ENCODE measurements at regions not wholly inside any gene's neighbourhood (a gene's known extent, or its start where the extent isn't known, plus 50 kb on each side); places are given as distances from the start of the nearest gene placed in this dataset.

DNA sequence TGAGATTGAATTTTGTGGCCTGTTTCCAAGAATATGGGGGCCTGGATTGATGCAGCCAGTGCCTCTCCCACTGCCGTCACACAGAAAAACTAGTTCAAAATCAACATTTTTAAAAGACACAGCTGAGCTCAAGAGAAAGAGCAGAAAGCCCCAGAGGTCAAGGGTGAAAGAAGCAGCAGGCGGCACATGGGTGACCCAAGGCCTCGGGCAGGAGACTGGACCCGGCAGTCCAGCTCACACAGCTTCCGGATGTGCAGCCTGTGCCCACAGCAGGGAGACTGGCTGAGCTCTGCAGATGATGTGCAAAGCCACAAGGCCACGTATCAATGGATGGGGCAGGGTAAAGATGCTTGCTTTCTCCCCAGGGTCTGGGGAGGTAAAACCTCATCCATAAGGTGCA lies 50.4 kb upstream of the RNF32 start:
- Histone ChIP-seq H3K4me1 (ENCODE audit: control insufficient read depth in 1 of 2, insufficient read depth in 2 of 2, low read length in 2 of 2) (no peaks in the 10 kb centered on the region), H3K9me3 (ENCODE audit: control insufficient read depth, low read length) (peaks cover 12% of the 10 kb centered on the region), H3K27me3 (ENCODE audit: control insufficient read depth in 1 of 2, insufficient read depth in 2 of 2, low read length in 1 of 2) (peaks cover 0 to 1% of the 10 kb centered on the region in 2 donors), H3K4me3 (ENCODE audit: low read length in 2 of 2) (no peak overlapping the region), H3K36me3 (ENCODE audit: control insufficient read depth in 1 of 2, insufficient read depth in 2 of 2, low read length in 1 of 2) (no peaks in the 10 kb centered on the region), H3K27ac (ENCODE audit: low read depth in 1 of 2, low read length in 2 of 2) (no peak overlapping the region)
- WGBS, 2 donors = 51 to 56% methylated on average over 6 of the region's 6 CpGs
- intact Hi-C loops (cut with DNase I) = no loop called here
- DNase-seq (no peak), ATAC-seq (ENCODE audit: low FRiP score) (no peak)

GRCh38 chr7:156589808-156590207 lies 50.8 kb upstream of the RNF32 start:
- intact Hi-C loops (cut with DNase I) = no loop called here

GRCh38 chr7:156585926-156586325 lies 54.6 kb upstream of the RNF32 start:
- no peak overlapping the region for H3K27ac ChIP-seq (ENCODE audit: low read depth in 1 of 2, low read length in 2 of 2)
- ATAC-seq (ENCODE audit: low FRiP score) (no peak), DNase-seq (no peak)
- H3K27me3 ChIP-seq (ENCODE audit: control insufficient read depth in 1 of 2, insufficient read depth in 2 of 2, low read length in 1 of 2) = peaks cover 0 to 1% of the 10 kb centered on the region in 2 donors
- no peak overlapping the region for H3K4me3 ChIP-seq (ENCODE audit: low read length in 2 of 2)
- no peaks in the 10 kb centered on the region for H3K4me1 ChIP-seq (ENCODE audit: control insufficient read depth in 1 of 2, insufficient read depth in 2 of 2, low read length in 2 of 2)
- 89 to 93% methylated on average over 1 of the region's 1 CpG for WGBS, 2 donors
- peaks cover 3% of the 10 kb centered on the region for H3K9me3 ChIP-seq (ENCODE audit: control insufficient read depth, low read length)
- intact Hi-C loops (cut with DNase I) = no loop called here
- H3K36me3 ChIP-seq (ENCODE audit: control insufficient read depth in 1 of 2, insufficient read depth in 2 of 2, low read length in 1 of 2) = no peaks in the 10 kb centered on the region

More at GRCh38 chr7:156589808-156590207, 50.8 kb upstream of the RNF32 start:
- 78 to 80% methylated on average over 2 of the region's 2 CpGs for WGBS, 2 donors
- DNase-seq (no peak), ATAC-seq (ENCODE audit: low FRiP score) (no peak)
- Histone ChIP-seq H3K27me3 (ENCODE audit: control insufficient read depth in 1 of 2, insufficient read depth in 2 of 2, low read length in 1 of 2) (peaks cover 0 to 1% of the 10 kb centered on the region in 2 donors), H3K4me1 (ENCODE audit: control insufficient read depth in 1 of 2, insufficient read depth in 2 of 2, low read length in 2 of 2) (no peaks in the 10 kb centered on the region), H3K27ac (ENCODE audit: low read depth in 1 of 2, low read length in 2 of 2) (no peak overlapping the region), H3K9me3 (ENCODE audit: control insufficient read depth, low read length) (peaks cover 12% of the 10 kb centered on the region), H3K4me3 (ENCODE audit: low read length in 2 of 2) (no peak overlapping the region), H3K36me3 (ENCODE audit: control insufficient read depth in 1 of 2, insufficient read depth in 2 of 2, low read length in 1 of 2) (no peaks in the 10 kb centered on the region)

DNA sequence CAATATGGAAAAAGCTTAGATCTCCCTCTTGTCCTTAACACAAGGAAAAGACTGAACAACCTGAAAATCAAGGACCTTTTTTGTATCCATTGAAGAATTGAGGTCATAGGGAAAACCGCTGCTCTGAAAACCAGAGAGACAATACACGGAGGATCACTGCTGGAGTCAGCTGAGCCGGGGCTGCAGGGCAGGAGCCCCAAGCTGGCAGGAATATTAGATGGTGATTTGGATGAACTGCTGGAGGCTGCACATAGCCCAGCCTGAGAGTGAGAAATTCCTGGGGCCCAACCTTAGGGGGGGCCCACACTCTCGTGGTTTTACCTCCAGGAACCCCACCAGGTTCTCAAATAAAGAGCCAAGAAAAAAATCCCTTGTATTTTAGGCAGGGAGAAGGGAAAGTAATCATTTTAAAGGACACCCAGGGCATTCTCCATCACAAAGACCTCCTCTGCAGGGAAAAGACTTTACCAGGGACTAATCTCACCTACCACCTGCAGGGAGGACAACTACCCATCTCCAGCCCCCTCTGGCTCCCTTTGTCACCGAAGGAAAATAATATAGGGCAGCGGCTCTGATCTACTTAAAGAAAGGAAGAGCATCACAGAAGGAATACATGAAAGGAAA lies 55.4 kb upstream of the RNF32 start:
- WGBS, 2 donors = 27 to 32% methylated on average over 6 of the region's 6 CpGs
- no peak for DNase-seq
- Histone ChIP-seq H3K4me1 (ENCODE audit: control insufficient read depth in 1 of 2, insufficient read depth in 2 of 2, low read length in 2 of 2) (no peaks in the 10 kb centered on the region), H3K36me3 (ENCODE audit: control insufficient read depth in 1 of 2, insufficient read depth in 2 of 2, low read length in 1 of 2) (no peaks in the 10 kb centered on the region), H3K4me3 (ENCODE audit: low read length in 2 of 2) (no peak overlapping the region), H3K27me3 (ENCODE audit: control insufficient read depth in 1 of 2, insufficient read depth in 2 of 2, low read length in 1 of 2) (peaks cover 0 to 1% of the 10 kb centered on the region in 2 donors), H3K27ac (ENCODE audit: low read depth in 1 of 2, low read length in 2 of 2) (no peak overlapping the region), H3K9me3 (ENCODE audit: control insufficient read depth, low read length) (peaks cover 3% of the 10 kb centered on the region)
- intact Hi-C loops (cut with DNase I) = no loop called here
- no peak for ATAC-seq (ENCODE audit: low FRiP score)

GRCh38 chr7:156582591-156583123 lies 57.9 kb upstream of the RNF32 start:
- H3K9me3 ChIP-seq (ENCODE audit: control insufficient read depth, low read length) = peaks cover 3% of the 10 kb centered on the region
- H3K4me1 ChIP-seq (ENCODE audit: control insufficient read depth in 1 of 2, insufficient read depth in 2 of 2, low read length in 2 of 2) = no peaks in the 10 kb centered on the region
- no peaks in the 10 kb centered on the region for H3K27me3 ChIP-seq (ENCODE audit: control insufficient read depth in 1 of 2, insufficient read depth in 2 of 2, low read length in 1 of 2)
- no peak overlapping the region for H3K27ac ChIP-seq (ENCODE audit: low read depth in 1 of 2, low read length in 2 of 2)
- DNase-seq (no peak), ATAC-seq (ENCODE audit: low FRiP score) (no peak)
- no peaks in the 10 kb centered on the region for H3K36me3 ChIP-seq (ENCODE audit: control insufficient read depth in 1 of 2, insufficient read depth in 2 of 2, low read length in 1 of 2)
- WGBS, 2 donors = 94 to 97% methylated on average over 11 of the region's 11 CpGs
- no peak overlapping the region for H3K4me3 ChIP-seq (ENCODE audit: low read length in 2 of 2)
- intact Hi-C loops (cut with DNase I) = no loop called here

- no peaks in the 10 kb centered on the region for H3K36me3 ChIP-seq (ENCODE audit: control insufficient read depth in 1 of 2, insufficient read depth in 2 of 2, low read length in 1 of 2)
- DNase-seq = no peak
- no peak overlapping the region for H3K4me3 ChIP-seq (ENCODE audit: low read length in 2 of 2)
- no peak for ATAC-seq (ENCODE audit: low FRiP score)
- intact Hi-C loops (cut with DNase I) = no loop called here
- peaks cover 1% of the 10 kb centered on the region for H3K9me3 ChIP-seq (ENCODE audit: control insufficient read depth, low read length)
- H3K27ac ChIP-seq (ENCODE audit: low read depth in 1 of 2, low read length in 2 of 2) = no peak overlapping the region
- WGBS, 2 donors = 91% methylated on average over 8 of the region's 8 CpGs
- H3K27me3 ChIP-seq (ENCODE audit: control insufficient read depth in 1 of 2, insufficient read depth in 2 of 2, low read length in 1 of 2) = no peaks in the 10 kb centered on the region
- no peaks in the 10 kb centered on the region for H3K4me1 ChIP-seq (ENCODE audit: control insufficient read depth in 1 of 2, insufficient read depth in 2 of 2, low read length in 2 of 2)
These were observed 60.5 kb upstream of the RNF32 start for GRCh38 chr7:156580036-156580435.

DNA sequence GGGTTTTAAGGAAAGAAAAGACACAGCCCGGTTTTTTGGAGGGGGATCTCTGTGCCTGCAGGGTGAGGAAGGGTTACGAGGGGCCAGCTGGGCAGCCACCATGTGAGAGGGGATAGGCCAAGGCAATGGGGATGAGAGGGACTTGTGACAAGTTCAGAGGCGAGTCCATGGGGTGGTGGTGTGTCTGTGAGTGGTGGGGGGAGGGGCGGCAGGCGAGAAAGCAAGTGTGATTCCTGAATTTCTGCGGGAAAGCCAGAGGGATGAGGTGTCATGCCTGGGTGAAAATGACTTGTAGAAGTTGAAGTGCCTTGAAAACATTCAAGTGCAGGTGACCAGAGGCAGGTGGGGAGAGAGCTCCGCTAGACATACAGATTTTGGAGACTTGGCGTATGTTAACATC lies 61.0 kb upstream of the RNF32 start:
- WGBS, 2 donors = 53 to 69% methylated on average over 8 of the region's 8 CpGs
- H3K36me3 ChIP-seq (ENCODE audit: control insufficient read depth in 1 of 2, insufficient read depth in 2 of 2, low read length in 1 of 2) = no peaks in the 10 kb centered on the region
- H3K4me1 ChIP-seq (ENCODE audit: control insufficient read depth in 1 of 2, insufficient read depth in 2 of 2, low read length in 2 of 2) = no peaks in the 10 kb centered on the region
- H3K27me3 ChIP-seq (ENCODE audit: control insufficient read depth in 1 of 2, insufficient read depth in 2 of 2, low read length in 1 of 2) = no peaks in the 10 kb centered on the region
- no peak for ATAC-seq (ENCODE audit: low FRiP score)
- H3K27ac ChIP-seq (ENCODE audit: low read depth in 1 of 2, low read length in 2 of 2) = no peak overlapping the region
- intact Hi-C loops (cut with DNase I) = no loop called here
- no peak overlapping the region for H3K4me3 ChIP-seq (ENCODE audit: low read length in 2 of 2)
- H3K9me3 ChIP-seq (ENCODE audit: control insufficient read depth, low read length) = no peaks in the 10 kb centered on the region
- no peak for DNase-seq

GRCh38 chr7:156578978-156579430 lies 61.6 kb upstream of the RNF32 start:
- no peak for ATAC-seq (ENCODE audit: low FRiP score)
- Histone ChIP-seq H3K36me3 (ENCODE audit: control insufficient read depth in 1 of 2, insufficient read depth in 2 of 2, low read length in 1 of 2) (no peaks in the 10 kb centered on the region), H3K27ac (ENCODE audit: low read depth in 1 of 2, low read length in 2 of 2) (no peak overlapping the region), H3K4me3 (ENCODE audit: low read length in 2 of 2) (no peak overlapping the region), H3K27me3 (ENCODE audit: control insufficient read depth in 1 of 2, insufficient read depth in 2 of 2, low read length in 1 of 2) (no peaks in the 10 kb centered on the region), H3K9me3 (ENCODE audit: control insufficient read depth, low read length) (no peaks in the 10 kb centered on the region), H3K4me1 (ENCODE audit: control insufficient read depth in 1 of 2, insufficient read depth in 2 of 2, low read length in 2 of 2) (no peaks in the 10 kb centered on the region)
- DNase-seq = no peak
- intact Hi-C loops (cut with DNase I) = no loop called here
- 46 to 59% methylated on average over 8 of the region's 8 CpGs for WGBS, 2 donors

DNA sequence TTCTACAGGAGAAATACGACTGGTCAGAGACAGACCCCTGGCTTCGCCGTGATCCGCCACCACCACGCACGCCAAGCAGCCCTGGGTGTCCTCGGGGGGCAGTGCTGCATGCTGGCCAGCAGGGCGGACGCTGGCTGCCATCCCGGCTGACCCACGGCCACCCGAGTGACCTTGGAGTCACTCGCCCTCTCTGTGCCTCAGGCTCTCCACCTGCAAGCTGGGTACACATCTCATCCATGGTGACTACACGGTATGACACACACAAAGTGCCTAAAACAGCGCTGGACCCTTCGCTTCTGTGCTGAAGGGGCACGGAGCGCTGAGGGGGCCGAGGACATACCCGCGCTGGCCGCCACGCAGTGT lies 62.0 kb upstream of the RNF32 start:
- Histone ChIP-seq H3K4me1 (ENCODE audit: control insufficient read depth in 1 of 2, insufficient read depth in 2 of 2, low read length in 2 of 2) (no peaks in the 10 kb centered on the region), H3K9me3 (ENCODE audit: control insufficient read depth, low read length) (no peaks in the 10 kb centered on the region), H3K36me3 (ENCODE audit: control insufficient read depth in 1 of 2, insufficient read depth in 2 of 2, low read length in 1 of 2) (no peaks in the 10 kb centered on the region), H3K27ac (ENCODE audit: low read depth in 1 of 2, low read length in 2 of 2) (no peak overlapping the region), H3K27me3 (ENCODE audit: control insufficient read depth in 1 of 2, insufficient read depth in 2 of 2, low read length in 1 of 2) (no peaks in the 10 kb centered on the region), H3K4me3 (ENCODE audit: low read length in 2 of 2) (no peak overlapping the region)
- DNase-seq = no peak
- no peak for ATAC-seq (ENCODE audit: low FRiP score)
- 83 to 92% methylated on average over 23 of the region's 23 CpGs for WGBS, 2 donors
- intact Hi-C loops (cut with DNase I) = no loop called here
